H7 (cell line): ENCODE measurements at regions not wholly inside any gene's neighbourhood (a gene's known extent, or its start where the extent isn't known, plus 50 kb on each side); places are given as distances from the start of the nearest gene placed in this dataset.

Source experiments
- DNase-seq: peaks from one replicate; pipeline ENCODE4 v3.0.0; 2012
- H3K27me3 ChIP-seq: 2 replicates; pipeline ENCODE4 v1.6.0; 2011; ENCODE audit warnings: mild to moderate bottlenecking, low read length; ENCODE audit not compliant: control insufficient read depth, insufficient read depth
- H3K36me3 ChIP-seq: replicated peaks from 2 replicates; pipeline ENCODE4 v1.5.1; 2011; ENCODE audit warnings: low read length; ENCODE audit not compliant: control insufficient read depth, insufficient read depth
- H3K4me3 ChIP-seq: 2 replicates; pipeline ENCODE4 v1.5.1; 2011; ENCODE audit warnings: low read depth, mild to moderate bottlenecking, control low read depth, low read length, moderate library complexity; ENCODE audit not compliant: insufficient read depth

DNA sequence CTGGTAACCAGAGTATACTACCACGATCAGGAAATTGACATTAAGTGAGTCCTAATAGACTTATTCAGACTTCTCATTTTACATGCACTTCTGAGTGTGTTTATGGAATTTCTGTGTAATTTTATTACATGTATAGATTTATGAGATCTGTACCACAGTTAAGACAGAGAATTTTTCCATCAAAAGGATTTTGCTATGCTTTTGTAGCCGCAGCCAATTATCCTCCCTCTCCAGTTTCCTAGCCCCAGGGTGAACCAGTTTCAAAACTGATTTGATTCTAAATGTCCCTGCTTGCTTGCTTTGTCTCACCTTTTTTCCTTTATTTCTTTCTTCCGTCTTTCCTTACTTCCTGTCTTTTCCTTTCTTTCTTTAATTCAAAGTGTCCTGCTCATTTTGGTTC lies 661.2 kb upstream of the BCHE start:
- H3K4me3 ChIP-seq, result no peak overlapping the region
- no peak for DNase-seq
- H3K36me3 ChIP-seq, result no peaks in the 10 kb centered on the region
- H3K27me3 ChIP-seq, result no peaks in the 10 kb centered on the region

DNA sequence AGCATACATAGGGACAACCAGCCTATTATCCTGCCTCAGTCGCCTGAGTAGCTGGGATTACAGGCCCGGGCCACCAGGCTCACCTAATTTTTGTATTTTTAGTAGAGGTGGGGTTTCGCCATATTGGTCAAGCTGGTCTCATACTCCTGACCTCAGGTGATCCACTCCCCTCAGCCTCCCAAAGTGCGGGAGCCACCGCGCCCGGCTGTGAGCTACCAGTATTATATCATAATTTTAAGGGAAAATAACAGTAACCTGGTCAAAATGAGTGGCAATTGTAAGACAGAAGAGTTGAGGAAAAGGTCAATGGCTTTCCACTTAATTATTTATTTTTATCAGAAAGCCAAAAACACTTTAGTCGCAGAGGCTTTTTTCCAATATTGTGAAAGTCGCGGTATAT lies 652.6 kb upstream of the BCHE start:
- H3K36me3 ChIP-seq, result no peaks in the 10 kb centered on the region
- no peaks in the 10 kb centered on the region for H3K27me3 ChIP-seq
- no peak for DNase-seq
- H3K4me3 ChIP-seq, result no peak overlapping the region

DNA sequence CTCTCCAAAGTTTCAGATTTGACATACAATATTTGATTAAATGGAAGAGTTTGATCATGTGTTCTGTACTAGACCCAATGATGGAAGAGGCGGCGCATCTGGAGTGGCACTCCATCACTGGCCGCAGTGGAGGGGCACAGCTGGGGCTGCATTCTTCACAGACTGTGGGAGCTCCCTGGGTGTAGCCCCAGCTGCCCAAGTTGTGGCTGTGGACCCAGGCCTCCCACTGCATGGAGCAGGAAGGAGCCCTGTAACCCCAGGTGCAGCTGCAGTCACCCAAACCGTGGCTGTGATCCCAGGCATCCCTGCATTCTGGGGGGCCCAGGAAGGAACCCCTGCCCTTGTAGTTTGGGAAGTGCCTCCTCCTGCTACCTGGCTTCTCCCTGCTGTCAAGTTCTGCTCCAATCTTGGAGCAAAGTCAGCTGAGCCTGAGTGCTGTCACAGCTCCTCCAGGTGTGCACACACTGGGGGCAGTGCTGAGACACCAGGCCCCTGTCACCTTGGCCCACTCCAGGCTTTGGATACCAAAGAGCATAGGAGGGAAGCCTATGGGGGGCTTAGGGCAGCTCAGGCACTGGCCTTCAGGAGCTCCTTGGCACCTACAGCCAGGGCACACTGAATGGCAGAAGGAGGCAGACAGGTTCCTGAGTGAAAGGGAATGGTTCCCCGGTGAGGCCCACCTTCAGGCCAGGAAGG lies 651.9 kb upstream of the BCHE start:
- H3K4me3 ChIP-seq, result no peak overlapping the region
- H3K36me3 ChIP-seq, result no peaks in the 10 kb centered on the region
- no peaks in the 10 kb centered on the region for H3K27me3 ChIP-seq
- DNase-seq, result no peak

DNA sequence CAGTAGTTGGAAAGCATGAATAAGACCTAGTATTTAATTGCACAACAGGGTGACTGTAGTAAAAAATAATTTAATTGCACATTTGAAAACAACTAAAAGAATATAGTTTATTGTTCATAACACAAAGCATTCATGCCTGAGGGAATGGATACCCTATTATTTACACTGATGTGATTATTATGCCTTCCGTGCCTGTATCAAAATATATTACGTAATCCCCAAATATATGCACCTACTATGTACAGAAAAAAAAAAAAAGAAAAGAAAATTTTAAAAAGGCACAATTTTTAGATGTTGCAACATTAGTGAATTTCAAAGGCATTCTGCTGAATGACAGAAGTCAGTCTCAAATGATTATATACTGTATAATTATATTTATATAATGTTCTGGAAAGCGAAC lies 647.2 kb upstream of the BCHE start:
- no peaks in the 10 kb centered on the region for H3K36me3 ChIP-seq
- no peak overlapping the region for H3K4me3 ChIP-seq
- DNase-seq, result no peak
- H3K27me3 ChIP-seq, result no peaks in the 10 kb centered on the region

DNA sequence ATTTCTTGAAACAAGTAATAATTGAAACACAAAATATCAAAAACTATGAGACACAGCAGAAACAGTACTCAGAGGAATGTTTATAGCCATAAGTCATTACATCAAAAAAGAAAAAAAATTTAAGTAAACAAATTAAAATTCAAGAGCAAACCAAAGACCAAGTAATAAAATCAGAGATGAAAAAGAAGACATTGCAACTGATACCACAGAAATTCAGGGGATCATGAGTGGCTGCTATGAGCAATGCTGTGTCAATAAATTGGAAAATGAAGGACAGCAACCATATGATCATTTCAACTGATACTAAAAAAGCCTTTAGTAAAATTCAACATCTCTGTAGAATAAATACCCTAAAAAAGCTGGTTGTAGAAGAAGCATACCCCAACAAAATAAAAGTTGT lies 644.1 kb upstream of the BCHE start:
- Histone ChIP-seq H3K4me3 (no peak overlapping the region), H3K27me3 (no peaks in the 10 kb centered on the region), H3K36me3 (no peaks in the 10 kb centered on the region)
- DNase-seq, result no peak

DNA sequence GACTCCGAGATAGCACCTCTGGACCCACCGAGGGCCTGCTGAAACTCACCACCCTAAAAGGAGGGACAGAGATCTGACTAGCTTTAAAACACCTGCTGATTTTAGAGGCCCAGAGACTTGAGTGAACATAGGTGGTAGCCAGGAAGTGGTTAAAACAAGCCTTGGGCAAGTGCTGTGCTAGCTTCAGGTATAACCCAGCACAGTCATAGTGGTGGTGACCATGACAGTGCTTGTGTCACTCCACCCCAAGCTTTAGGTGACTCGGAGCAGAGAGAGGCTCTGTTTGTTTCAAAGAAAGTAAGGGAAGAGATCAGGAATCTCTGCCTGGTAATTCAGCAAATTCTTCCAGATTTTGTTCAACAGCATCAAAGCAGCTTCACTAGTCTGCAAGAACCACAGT lies 641.1 kb upstream of the BCHE start:
- Histone ChIP-seq H3K36me3 (no peaks in the 10 kb centered on the region), H3K4me3 (no peak overlapping the region), H3K27me3 (no peaks in the 10 kb centered on the region)
- no peak for DNase-seq

DNA sequence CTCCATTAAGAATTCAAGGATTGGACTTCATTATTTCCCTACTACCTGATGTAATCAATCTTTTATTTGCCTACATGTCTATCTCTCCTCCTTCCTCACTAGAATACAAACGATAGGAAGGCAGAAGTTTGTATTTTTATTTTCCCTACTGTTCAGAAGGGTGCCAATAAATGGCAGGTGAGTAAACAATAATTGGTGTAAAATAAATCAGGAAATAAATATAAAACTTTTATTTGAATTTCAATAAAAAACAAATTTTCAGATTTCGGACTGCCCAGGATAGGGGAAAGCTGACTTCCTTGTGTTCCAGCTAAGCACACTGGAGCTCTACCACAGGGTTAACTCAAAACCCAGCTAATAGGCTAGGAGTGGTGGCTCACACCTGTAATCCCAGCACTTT lies 636.3 kb upstream of the BCHE start:
- Histone ChIP-seq H3K4me3 (no peak overlapping the region), H3K36me3 (no peaks in the 10 kb centered on the region), H3K27me3 (no peaks in the 10 kb centered on the region)
- DNase-seq, result no peak

DNA sequence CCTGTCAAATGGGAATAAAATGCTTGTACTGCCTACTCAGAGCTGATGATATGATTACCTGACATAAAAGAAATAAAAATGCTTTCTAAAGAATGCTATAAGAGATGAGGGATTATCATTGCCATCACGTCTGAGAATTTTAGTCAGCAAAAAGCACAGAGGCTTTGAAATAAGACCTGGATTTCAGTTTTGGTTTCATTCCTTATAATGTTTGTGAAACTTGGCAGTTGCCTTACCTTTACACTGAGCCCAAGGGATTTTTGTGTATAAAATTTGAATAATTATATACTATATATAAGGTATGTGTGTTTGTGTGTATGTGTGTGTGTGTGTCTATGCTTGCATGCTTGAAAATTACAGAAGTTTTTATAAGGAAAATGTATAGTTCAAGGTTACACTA lies 634.8 kb upstream of the BCHE start:
- Histone ChIP-seq H3K27me3 (no peaks in the 10 kb centered on the region), H3K4me3 (no peak overlapping the region), H3K36me3 (no peaks in the 10 kb centered on the region)
- no peak for DNase-seq

DNA sequence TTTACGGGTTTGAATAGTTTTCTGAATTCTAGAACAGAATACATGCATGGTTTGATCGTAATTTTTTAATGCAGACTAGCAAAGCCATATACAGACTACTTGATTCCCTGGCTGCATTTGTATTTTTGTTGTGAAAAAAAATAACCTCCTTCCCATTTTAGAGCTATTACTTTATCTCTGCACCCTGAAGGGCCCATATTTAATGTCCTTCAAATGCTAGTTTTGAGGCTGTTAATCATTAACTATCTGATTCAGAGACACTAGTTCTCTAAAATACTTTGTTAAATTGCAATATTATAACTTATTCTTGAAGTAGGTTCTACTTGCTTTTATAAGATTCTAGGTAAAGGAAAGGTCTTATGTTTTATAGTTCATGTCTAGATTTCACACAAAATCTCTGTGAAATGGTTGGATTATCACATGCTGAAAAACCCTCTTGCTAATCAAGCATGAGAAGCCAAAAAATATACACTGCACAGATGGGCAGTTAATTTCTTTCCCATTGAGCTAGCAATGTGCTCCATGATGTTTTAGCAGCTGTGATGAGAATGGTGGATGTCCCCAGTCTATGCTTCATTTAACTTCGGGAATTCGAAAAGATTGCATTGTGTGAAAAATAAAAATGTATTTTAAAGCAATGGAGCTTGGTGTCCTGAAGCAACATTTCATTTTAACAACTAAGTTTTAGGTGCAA lies 634.0 kb upstream of the BCHE start:
- H3K27me3 ChIP-seq, result no peaks in the 10 kb centered on the region
- DNase-seq, result no peak
- H3K4me3 ChIP-seq, result no peak overlapping the region
- H3K36me3 ChIP-seq, result no peaks in the 10 kb centered on the region

DNA sequence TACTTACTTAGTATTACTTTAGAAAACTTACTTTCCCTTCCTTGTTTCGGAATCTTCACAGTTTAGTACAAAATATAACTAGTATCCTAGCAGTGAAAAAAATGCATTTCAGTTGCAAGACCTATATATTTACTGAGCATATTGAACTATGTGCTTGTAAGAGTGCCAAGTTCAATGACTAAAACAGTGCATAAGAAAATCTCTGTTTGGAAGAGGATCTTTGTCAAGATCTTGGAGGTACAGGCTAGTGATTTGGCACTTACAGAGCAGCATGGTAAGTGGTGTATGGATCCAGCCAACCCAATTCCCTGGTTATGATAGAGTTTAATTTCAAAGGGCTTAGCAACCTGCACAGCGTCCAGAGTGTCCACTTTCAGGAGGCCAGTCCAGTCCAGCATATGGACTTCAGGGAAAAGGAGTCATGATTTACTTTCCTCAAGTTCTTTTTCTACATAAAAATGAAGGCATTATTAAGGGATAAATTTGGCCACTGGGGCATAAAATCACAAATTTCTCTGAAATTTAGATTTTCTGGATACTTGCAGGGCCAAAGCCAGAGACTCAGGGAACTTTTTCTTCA lies 625.8 kb upstream of the BCHE start:
- no peak overlapping the region for H3K4me3 ChIP-seq
- no peaks in the 10 kb centered on the region for H3K36me3 ChIP-seq
- no peaks in the 10 kb centered on the region for H3K27me3 ChIP-seq
- DNase-seq, result no peak

DNA sequence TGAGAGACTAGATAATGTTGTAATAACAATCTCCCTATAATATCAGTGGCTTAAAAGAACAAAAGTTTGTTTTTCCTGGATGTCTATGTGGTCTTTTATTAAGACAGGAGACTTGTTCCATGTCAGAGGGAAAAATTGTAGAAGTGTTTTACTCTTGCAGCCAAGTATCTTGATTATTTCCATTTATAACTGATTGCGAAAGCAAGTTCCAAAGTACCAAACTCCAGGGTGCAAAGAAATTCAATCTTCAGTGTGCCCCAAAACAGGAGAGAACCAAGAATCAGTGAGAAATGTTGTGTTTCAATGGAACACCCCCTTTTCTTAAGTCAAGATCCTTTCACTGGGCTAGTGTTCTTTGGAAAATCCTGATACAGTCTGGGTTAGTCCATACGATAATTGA lies 624.4 kb upstream of the BCHE start:
- no peaks in the 10 kb centered on the region for H3K36me3 ChIP-seq
- DNase-seq, result no peak
- no peaks in the 10 kb centered on the region for H3K27me3 ChIP-seq
- no peak overlapping the region for H3K4me3 ChIP-seq

DNA sequence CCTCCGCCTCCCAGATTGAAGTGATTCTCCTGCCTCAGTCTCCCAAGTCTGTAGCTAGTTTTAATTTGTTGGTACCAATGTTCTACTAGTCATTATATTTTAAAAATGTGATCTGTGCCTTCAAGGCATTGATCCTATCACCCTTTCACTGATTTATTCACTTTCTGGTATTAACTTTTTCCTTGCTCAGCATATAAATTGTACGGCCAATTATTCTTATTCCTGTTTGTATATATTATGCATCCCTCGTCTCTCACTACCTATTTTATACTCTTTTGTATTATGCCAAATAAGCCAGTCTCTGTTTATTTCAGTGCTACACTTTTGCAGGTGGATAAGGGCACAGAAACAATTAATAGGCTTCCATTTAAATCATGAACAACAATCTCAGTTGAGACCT lies 620.2 kb upstream of the BCHE start:
- DNase-seq, result no peak
- H3K27me3 ChIP-seq, result no peaks in the 10 kb centered on the region
- no peak overlapping the region for H3K4me3 ChIP-seq
- no peaks in the 10 kb centered on the region for H3K36me3 ChIP-seq

DNA sequence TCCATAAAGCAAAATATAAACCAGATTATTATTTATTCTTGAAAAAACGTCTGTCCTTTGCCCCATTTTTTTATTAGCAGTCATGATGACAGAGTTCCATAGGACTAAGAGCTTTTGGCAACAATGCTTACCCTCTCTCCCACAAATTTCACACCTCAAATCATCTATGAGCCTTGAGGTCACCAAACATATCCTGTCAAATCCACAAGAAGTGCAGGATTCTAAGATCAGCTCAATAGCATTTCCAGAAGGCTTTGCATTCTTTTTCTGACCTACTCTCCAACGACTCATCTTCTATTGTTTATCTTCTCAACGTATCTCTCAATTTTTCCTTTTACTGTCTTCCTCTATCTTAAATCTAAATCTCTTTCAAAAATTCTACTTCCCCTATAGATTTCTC lies 619.1 kb upstream of the BCHE start:
- Histone ChIP-seq H3K27me3 (no peaks in the 10 kb centered on the region), H3K36me3 (no peaks in the 10 kb centered on the region), H3K4me3 (no peak overlapping the region)
- DNase-seq, result no peak

DNA sequence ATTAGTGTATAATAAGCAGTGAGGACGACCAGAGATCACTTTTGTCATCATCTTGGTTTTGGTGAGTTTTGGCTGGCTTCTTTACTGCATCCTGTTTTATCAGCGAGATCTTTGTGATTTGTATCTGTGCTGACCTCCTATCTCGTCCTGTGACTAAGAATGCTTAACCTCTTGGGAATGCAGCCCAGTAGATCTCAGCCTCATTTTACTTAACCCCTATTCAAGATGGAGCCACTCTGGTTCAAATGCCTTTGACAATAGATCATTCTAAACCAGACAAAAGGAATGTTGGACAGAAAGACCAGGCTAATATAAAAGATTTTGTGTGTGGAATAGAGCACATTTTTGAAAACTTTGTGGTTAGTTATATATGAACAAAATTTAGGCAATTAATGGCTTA lies 618.5 kb upstream of the BCHE start:
- H3K4me3 ChIP-seq, result no peak overlapping the region
- no peak for DNase-seq
- H3K36me3 ChIP-seq, result no peaks in the 10 kb centered on the region
- no peaks in the 10 kb centered on the region for H3K27me3 ChIP-seq

DNA sequence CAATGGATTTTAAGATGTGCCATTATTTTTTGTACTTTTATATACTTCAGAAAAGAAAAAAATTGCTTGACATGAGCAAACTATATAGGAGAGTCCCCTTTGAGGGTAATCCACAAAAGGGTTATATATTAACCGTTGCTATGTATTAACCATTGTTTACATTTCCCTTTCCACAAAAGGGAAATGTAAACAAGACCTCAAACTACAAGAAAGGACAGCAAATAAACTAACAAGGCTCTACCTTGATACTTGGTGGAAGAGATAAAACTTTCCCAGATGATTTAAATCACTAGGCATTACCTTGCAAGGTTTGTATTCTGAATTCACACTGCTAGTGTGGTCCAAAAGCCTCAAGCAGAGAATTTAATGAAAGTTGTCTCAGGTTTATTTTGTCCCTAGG lies 616.3 kb upstream of the BCHE start:
- no peak for DNase-seq
- no peaks in the 10 kb centered on the region for H3K27me3 ChIP-seq
- no peak overlapping the region for H3K4me3 ChIP-seq
- H3K36me3 ChIP-seq, result no peaks in the 10 kb centered on the region
